ENCODE measurements at regions not wholly inside any gene's neighbourhood (a gene's known extent, or its start where the extent isn't known, plus 50 kb on each side); places are given as distances from the start of the nearest gene placed in this dataset.

DNA sequence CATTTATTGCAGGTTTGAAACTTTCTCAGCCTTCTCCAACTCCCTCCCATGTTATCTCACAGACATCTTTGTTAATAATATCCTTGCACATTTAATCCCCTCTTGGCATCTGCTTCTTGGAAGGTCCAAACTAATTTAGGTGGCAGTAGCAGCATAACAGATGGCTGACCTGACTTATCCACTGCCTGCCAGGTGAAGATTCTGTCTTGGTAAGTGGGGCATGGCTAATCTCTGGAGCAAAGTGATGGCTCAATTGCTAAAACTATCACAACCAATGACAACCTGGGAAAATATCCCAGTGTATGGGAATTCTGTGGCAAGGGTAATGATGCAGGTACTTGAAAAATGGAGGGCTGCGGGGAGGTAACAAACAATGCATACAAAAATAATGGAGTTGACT, 58.2 kb upstream of the ALG10B start:
- TF ChIP-seq, protein P1, sequence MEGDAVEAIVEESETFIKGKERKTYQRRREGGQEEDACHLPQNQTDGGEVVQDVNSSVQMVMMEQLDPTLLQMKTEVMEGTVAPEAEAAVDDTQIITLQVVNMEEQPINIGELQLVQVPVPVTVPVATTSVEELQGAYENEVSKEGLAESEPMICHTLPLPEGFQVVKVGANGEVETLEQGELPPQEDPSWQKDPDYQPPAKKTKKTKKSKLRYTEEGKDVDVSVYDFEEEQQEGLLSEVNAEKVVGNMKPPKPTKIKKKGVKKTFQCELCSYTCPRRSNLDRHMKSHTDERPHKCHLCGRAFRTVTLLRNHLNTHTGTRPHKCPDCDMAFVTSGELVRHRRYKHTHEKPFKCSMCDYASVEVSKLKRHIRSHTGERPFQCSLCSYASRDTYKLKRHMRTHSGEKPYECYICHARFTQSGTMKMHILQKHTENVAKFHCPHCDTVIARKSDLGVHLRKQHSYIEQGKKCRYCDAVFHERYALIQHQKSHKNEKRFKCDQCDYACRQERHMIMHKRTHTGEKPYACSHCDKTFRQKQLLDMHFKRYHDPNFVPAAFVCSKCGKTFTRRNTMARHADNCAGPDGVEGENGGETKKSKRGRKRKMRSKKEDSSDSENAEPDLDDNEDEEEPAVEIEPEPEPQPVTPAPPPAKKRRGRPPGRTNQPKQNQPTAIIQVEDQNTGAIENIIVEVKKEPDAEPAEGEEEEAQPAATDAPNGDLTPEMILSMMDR (optimal IDR thresholded peaks at IDR 0.05 in 1 of 3, IDR thresholded peaks at IDR 0.05 in 1 of 3, conservative IDR thresholded peaks at IDR 0.05 in 1 of 3; ENCODE audit: extremely low read depth in 1 of 3, insufficient read depth in 2 of 3, low read length in 3 of 3): no peak
- no peak for TF ChIP-seq EZH2 (IDR thresholded peaks at IDR 0.05; ENCODE audit: low read length)

All from keratinocyte (primary cell).